UCSD-AML1 (cell line): ENCODE measurements at regions not wholly inside any gene's neighbourhood (a gene's known extent, or its start where the extent isn't known, plus 50 kb on each side); places are given as distances from the start of the nearest gene placed in this dataset.
"Not testable (repeated sequence)": the region's sequence is repeated elsewhere in the genome, so short reads cannot be mapped to it uniquely, and the experiment has no call there.

ENCODE experiments used
- DNase-seq: peaks from one replicate; lab custom pipeline; 2025; ENCODE audit not compliant: unreplicated experiment; lab: John Stamatoyannopoulos, UW

- DNase-seq: not testable (repeated sequence)
These were observed 55.0 kb upstream of the PLGLB2 start for GRCh38 chr2:87692914-87693313.

GRCh38 chr2:87693882-87694281, 54.0 kb upstream of the PLGLB2 start:
- DNase-seq: not testable (repeated sequence)

GRCh38 chr2:87695596-87696323, 52.1 kb upstream of the PLGLB2 start:
- not testable (repeated sequence) for DNase-seq
